Left colon (tissue), 2 donors: ENCODE measurements at regions not wholly inside any gene's neighbourhood (a gene's known extent, or its start where the extent isn't known, plus 50 kb on each side); places are given as distances from the start of the nearest gene placed in this dataset.

ENCODE experiments used
- ATAC-seq: fragments of 200-7000 bp; cut with Tn5 transposase; one replicate; pipeline ENCODE4 v1.9.1; 2020; ENCODE audit warnings: mild to moderate bottlenecking, moderate library complexity
- DNase-seq, 2 donors: peaks; one replicate each; pipeline ENCODE4 v3.0.0-alpha.2; 2020
- intact Hi-C, 2 donors: fragments of 100-400 bp; cut with DNase I in 1 of 2; cut with micrococcal nuclease in 1 of 2; formaldehyde crosslinking; loops; one replicate each; pipeline versions ENCODE4 v1.11.2 to v1.14.0; 2022; cut with DNase I, micrococcal nuclease
- donor health status: DM: no; HTN: no; CAD: no.
- donor health status: DM: yes; HTN: yes; CAD: no.

DNA sequence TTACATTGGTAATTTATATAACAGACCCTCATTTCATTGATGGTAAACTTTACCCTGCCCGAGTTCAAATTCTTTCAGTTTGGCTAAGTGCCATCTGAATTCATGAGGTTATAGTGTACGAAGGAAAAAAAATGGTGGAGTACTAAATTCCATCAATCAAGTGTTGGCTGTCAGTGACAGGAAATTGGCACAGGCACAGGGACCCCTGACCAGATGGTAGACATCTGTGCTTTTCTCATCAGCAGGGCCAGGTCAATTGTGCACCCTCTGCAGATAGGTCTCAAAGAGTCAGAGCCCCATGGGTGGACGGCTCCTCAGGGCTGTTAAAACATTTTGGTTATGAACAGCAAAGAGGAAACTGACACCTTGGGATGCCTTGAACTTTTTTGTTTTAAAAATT lies 439.2 kb downstream of the SETBP1 start:
- DNase-seq (no peak), ATAC-seq (no peak)
- intact Hi-C loops, result no loop called here

DNA sequence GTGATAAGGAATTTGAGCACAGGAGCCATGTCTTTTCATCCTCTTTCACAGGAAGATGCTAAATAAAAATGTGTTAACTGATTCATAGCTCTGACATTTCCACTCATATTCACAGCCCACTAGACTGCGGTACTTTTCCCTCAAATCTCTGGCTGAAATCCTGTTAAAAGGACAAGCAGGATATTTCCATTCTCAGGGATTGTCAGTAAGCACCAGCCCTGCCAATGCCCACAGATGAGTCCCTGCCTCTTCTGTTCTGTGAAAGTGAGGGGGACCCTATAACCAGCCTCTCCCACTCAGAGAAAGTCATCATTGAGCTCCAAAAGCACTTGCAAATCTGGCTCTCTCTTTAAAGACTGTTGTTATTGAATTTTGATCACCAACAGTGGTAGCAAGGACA lies 440.5 kb downstream of the SETBP1 start:
- DNase-seq (no peak), ATAC-seq (no peak)
- intact Hi-C loops, result no loop called here

DNA sequence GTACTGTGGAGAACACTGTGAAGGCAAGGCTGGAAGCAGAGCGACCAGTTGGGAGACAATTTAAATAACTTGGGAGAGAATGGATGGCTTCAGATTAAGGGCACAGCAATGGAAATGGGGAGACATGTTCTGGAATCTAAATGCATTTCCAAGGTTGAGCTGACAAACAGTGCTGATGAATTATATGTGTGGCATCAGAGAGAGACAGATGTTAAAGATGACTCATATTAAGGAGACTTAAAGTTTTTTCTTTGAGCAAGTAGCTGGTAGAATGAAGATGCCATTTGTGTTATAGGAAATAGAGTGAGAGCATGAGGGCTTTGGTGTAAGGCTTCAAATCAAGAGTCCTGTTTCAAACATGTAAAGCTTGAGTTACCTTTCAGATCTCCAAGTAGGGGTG lies 441.8 kb downstream of the SETBP1 start:
- DNase-seq, result no peak
- intact Hi-C loops, result no loop called here
- ATAC-seq, result no peak

DNA sequence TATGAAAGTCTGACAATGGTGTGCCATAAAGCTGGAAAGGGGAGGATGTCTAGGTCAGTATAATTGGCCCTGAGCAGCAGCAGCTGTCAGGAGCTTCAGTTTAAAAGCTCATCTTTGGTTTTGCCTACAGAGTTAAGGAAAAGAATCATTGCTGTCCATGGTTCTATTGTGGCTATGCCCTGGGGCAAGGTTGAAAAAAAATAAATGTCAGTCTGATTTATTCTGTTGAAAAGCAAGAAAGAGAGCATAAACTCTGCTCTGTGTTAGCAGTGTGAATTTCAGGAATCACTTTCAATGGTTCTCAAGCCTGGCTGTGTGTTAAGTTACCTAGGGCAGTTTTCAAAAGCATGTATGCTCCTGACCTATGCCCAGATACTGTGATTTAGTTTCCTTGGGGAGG lies 446.7 kb downstream of the SETBP1 start:
- ATAC-seq (no peak), DNase-seq (no peak)
- intact Hi-C loops, result no loop called here

DNA sequence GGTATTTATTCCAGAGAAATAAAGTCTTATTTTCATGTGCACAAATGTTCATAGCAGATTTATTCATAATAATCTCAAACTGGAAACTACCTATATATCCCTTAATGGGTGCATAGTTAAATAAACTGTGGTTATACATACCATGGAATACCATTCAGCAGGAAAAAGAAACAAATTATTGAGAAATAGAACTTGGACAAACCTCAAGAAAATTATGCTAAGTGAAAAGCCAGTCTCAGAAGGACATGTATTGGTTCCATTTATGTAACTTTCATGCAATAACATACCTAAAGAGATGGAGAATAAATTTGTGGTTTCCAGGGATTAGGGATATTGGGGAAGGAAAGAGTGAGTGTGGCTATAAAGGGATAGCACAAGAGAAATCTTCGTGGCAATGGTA lies 452.6 kb downstream of the SETBP1 start:
- no peak for DNase-seq
- intact Hi-C loops, result no loop called here
- ATAC-seq, result no peak

DNA sequence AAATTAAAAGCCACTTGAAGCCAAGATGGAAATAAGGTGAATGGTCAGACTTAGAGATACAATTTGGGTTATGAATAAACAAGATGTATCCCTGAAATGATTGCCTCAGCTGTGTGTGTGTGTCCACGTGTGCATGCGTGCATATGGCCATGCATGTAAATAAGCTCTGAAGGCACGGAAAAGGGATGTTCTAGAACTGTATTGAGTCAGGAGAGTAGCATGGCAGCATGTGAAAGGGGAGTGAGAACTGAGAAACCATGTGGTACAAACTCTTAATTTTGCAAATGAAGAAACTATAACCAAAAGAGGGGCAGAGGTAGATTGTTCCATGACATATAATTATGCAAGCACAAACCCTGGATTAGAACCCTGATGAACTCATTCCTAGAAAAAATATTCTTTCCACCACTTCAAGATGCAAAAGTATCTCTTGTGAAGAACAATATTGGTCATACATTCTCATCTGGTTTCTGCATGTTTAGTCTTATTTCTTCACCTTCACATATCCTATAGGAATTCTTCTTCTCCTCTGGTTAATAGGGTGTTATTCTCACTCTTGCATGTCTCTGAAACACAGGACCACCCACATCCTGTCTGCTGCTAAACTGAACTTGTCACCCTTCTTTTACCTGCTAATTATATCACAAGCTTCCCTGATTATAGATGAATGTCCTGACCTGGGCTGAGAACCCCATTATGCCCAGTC lies 455.8 kb downstream of the SETBP1 start:
- ATAC-seq, result no peak
- no peak for DNase-seq
- intact Hi-C loops, result no loop called here

DNA sequence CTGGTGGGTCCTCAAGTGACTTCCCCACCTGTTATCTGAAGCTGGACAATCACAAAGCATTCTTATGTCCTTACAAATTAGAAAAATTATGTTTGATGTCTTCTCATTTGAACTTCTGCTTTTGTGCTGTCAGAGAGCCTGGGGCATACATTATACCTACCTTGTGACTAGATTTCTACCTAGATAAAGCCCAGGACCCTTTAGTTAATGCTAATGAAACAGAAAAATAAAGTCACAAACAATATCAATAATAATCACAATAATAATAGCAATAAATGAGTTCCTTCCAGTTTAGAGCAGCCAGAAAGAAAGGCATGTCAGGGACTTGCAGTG lies 456.4 kb downstream of the SETBP1 start:
- intact Hi-C loops, result no loop called here
- no peak for ATAC-seq

DNA sequence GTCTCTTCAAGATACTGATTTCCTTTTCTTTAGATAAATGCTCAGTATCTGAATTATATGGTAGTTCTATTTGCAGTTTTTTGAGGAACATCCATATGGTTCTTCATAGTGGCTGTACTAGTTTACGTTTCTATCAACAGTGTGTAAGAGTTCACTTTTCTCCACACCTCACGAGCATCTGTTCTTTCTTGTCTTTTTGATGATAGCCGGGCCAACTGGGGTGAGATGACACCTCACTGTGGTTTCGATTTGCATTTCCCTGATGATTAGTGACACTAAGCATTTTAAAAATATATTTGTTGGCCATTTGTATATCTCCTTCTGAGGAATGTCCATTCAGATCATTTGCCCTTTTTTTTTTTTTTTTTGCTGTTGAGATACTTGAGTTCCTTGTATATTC lies 458.8 kb downstream of the SETBP1 start:
- DNase-seq (no peak), ATAC-seq (no peak)
- intact Hi-C loops, result no loop called here

More for the DNA sequence above, 456.4 kb downstream of the SETBP1 start:
- DNase-seq, result no peak

DNA sequence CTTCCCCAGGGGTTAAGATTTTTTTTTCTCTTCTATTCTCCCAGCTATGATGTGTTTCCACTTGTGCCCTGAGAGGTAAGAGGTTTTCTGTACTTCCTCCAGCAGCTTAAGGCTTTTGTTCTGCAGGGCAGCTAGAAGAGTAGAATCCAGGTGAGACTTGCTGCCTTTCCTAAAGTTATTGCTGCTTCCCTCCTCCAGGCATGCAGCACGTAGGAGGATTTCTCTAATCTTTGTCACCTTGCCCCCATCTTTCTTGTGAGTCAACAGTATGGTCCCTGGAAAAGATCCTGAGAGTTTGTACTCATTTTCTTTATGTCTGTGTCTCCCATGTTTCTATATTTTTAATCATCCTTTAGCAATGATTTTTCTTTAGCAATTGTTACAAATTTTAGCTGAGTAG lies 462.2 kb downstream of the SETBP1 start:
- DNase-seq, result no peak
- ATAC-seq, result no peak
- intact Hi-C loops, result no loop called here

DNA sequence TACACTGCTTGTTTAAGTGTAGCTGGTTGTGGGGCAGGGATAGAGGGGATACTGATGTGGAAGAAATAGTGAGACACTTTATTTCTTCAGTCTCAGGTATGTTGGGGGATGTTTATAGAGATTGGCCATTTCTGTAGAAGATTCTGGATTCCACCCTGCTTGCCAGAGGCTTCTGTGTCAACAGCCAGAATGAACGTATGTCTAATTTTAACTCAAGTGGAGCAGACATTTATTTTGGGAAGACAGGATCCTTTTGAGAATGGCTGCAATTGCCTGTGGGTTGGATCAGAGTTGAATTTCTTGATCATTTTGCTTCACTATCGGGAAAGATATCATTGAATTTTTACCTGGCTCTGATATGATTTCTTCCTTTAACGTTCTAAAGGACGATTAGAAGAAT lies 465.6 kb upstream of the SLC14A2 start:
- intact Hi-C loops, result no loop called here
- ATAC-seq (no peak), DNase-seq (no peak)

DNA sequence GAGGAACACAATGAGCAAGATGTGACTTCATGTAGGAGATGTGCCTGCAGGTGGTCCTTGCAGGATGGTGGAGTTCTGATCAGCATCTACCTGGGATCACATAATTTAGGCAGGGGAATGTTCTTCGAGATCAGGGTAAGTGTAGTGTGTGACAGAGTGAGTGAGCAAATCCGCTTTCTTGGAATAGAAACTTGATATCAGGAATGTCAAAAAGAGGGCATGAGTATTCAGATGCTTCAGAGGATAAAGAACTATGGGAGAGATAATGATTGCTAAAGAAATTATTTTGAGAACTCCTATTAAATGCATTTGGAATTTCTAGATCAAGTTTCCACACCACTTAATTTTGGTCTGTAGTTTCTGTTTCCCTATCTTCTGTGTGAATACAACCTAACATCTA lies 463.6 kb upstream of the SLC14A2 start:
- ATAC-seq, result no peak
- intact Hi-C loops, result no loop called here

DNA sequence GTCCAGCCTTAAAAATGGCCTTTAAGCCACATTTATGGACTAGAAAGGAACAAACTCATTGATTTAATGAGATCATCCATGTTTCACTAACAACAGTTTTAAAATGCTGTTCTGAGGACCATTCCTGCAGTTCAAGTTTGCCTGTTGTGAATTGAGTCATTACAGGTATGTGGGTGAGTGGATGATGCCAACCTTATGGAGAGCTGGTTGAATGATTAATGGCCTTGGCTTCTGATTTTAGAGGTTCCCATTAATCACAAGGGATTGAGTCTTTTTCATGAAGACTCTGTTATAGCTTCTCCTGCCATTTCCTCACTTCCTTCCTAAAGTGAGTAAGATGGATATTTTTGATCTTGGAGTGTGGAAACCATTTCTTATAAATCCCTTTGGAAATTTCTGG lies 459.8 kb upstream of the SLC14A2 start:
- DNase-seq (no peak), ATAC-seq (no peak)
- intact Hi-C loops, result no loop called here

More for the DNA sequence above, 463.6 kb upstream of the SLC14A2 start:
- DNase-seq, result no peak

DNA sequence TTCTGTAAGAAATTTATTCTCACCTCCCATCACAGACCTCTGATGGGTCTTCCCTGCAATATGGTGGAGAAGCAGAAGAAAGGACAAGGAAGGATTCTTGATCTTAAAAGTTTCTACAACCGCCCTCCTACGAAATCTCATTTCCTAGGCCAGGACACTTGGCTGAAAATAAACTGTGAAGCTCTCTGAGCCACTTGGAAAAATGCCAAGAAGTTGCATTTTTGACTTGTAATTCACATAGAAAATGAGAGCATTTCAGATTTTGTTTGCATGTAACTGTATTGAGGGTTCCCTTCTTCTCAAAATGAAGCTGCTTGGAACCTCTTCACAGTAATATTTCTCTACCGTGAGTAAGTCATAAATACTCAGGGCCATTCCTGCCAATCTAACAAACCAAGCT lies 458.3 kb upstream of the SLC14A2 start:
- ATAC-seq, result no peak
- intact Hi-C loops, result no loop called here
- DNase-seq, result no peak

DNA sequence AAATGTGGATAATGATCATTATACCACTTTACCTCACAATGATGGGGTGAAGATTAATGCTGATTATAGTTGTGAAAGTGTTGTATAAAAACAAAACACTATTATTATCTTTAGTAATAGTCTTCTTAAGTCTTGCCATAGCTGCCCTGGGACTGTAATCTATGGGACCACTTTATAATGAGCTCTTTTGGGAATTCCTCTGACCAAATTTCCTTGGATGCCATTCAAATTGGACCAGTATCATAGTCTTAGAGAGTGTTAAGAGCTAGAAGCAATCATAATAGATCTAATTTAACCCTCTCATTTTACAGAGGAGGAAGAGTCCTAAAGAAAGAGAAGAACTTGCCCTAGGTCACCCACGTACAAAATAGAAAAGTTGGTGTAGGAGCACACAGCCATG lies 457.7 kb upstream of the SLC14A2 start:
- intact Hi-C loops, result no loop called here
- ATAC-seq (no peak), DNase-seq (no peak)

DNA sequence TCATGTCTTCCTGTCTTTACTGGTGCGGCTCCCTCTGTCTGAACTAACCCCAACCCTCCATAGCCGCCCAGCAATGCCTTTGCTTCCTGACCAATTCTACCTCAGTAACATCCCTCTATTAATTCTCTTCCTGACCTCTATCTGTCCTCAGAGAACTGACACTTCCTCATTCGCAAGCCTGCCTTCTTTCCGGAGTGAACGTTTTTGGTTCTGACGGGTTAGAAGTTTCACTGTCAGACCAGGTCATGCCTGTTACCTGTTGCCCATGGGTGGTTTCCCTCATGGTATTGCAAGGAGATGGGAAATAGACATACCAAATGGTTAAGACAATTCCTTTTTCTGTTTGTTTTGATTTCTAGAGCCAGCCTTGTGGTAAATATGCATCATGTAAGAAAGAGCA lies 453.4 kb upstream of the SLC14A2 start:
- intact Hi-C loops, result no loop called here
- DNase-seq, result no peak
- no peak for ATAC-seq

DNA sequence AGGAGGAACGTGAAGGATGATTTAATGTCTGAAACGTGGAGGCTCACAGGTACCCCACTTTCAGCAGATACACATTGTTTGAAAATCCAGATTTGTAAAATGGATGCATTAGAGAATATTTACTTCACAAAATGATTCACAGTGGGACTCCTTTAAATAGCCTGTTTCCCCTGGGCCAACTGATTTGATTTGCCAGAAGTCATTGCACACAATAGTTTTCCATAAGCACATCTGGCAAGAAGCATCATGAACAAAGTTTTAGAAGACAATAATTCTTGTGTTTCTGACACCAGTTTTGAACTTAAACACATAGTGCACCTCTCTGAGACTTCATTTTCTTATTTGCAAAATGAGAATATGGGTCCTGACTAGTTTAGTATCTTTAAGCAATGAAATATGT lies 451.4 kb upstream of the SLC14A2 start:
- intact Hi-C loops, result no loop called here
- DNase-seq (no peak), ATAC-seq (no peak)

DNA sequence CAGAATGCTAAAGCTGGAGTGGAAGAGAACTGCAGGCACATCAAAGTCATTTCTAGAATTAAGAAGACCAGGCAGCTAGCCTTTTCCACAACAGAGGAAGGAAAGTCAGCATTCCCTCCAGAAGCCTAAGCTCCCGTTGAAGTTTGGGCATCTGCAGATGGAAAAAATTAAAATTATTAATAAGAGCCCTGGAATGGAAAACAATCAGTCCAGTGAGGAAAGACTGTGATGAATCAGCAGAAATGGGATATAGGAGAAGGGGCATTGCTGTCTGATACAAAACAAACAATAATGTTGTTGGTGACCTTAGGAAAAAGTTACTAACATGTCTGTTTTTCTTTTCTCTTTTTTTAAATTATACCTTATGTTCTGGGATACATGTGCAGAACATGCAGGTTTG lies 450.7 kb upstream of the SLC14A2 start:
- intact Hi-C loops, result no loop called here
- ATAC-seq (no peak), DNase-seq (no peak)

DNA sequence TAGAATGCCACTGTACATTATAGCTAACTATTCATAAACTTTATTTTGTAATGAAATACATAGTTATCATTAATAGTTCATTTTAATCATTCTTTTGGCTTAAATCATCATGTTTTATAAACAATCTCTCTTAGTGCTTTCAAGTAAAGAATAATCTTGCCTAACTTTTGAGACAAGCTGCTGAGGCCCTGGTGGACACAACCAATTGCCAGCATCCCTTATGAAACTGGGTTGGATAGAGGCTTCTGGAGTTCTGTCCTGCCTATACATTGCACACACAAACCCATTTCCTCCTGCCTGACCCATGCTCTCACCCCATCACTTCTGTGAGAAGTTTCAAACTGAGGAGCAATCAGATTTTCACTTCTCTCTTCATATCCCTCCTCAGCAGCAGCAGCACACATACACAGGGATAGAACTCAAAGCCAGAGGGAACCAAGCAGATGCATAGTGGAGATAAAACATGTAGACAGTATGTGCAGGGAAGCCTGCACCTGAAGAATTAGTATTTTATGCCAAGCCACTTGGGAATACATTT lies 450.0 kb upstream of the SLC14A2 start:
- intact Hi-C loops, result no loop called here
- no peak for ATAC-seq
- no peak for DNase-seq

DNA sequence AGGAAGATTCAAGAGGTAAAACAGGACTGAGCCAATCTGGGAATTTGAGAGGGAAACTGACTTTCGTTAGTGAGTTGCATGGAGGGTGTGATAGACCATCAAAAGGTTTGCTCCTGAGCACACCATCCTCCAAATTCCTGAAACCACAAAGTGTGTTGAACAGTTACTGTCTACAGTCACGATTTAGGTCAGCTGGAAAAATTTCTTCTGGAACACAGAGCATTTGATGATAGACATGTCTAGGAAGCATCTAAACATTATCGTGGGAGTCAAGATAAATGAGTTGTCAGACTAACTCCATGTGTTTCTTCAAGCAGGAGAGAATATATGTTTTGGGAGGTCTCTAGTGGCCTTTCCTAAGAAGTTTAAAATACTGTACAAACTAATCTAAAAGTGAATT lies 449.4 kb upstream of the SLC14A2 start:
- no peak for ATAC-seq
- no peak for DNase-seq
- intact Hi-C loops, result no loop called here

DNA sequence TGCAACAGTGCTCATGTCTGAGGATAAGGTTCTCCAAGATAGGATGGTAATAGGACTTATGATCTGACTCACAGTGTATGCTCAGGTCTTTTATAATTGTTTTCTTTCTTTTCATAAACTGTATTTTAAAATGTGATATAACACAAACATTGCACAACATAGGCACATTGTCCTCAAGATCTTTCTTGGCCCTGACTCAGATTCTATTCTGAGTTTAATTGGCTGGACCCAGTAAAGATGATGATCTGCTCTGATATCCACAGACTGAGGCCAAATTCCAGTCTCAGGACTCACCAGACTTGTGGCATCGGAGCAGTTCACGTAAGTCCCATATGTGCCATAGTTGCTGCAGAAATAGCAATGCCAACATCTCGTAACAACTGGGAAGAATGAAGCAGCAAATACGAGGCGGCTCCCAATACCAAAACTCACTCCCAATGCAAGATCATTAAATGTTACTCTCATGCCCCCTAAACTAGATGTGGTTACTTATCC lies 448.9 kb upstream of the SLC14A2 start:
- ATAC-seq, result peak; percentile 83
- intact Hi-C loops, result no loop called here
- peak in 1 of 2 donors; percentile 50 for DNase-seq

DNA sequence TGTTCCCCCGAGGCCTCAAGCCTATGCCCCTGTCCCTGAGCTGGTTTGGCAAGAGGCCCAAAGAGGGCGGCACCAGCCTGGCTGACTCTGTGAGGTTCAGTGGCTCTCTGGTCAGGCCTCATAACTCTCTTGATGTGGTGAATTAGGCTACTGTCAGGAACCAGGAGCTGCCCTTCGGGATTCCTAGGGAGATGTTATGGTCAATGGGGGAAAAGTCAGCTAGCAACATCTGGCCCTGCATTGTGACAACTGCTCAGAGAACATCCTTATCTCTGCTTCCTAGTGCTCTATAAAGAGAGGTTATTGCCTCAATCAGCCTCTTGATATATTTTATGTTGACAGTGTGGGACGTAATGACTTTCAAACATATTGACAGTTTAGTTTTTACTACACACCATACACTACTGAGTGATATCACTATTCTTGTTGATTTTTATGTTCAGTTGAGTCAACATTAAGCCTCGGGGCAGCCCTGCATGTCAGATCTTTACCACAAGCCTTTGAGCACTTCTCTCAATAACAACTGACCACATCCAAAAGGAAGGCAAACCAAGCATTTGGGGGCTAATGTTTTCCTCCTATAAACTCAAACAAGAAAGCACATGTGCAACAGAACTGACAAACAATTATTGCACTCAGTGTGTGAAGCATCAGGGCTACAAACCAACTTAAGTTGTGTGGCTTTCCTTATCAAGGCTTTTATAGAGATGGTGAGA lies 448.3 kb upstream of the SLC14A2 start:
- ATAC-seq, result peak; percentile 91
- intact Hi-C loops, result no loop called here
- peak; percentile 45 to 51 for DNase-seq
